ENCODE measurements at regions not wholly inside any gene's neighbourhood (a gene's known extent, or its start where the extent isn't known, plus 50 kb on each side); places are given as distances from the start of the nearest gene placed in this dataset.

- TF ChIP-seq, protein P1, sequence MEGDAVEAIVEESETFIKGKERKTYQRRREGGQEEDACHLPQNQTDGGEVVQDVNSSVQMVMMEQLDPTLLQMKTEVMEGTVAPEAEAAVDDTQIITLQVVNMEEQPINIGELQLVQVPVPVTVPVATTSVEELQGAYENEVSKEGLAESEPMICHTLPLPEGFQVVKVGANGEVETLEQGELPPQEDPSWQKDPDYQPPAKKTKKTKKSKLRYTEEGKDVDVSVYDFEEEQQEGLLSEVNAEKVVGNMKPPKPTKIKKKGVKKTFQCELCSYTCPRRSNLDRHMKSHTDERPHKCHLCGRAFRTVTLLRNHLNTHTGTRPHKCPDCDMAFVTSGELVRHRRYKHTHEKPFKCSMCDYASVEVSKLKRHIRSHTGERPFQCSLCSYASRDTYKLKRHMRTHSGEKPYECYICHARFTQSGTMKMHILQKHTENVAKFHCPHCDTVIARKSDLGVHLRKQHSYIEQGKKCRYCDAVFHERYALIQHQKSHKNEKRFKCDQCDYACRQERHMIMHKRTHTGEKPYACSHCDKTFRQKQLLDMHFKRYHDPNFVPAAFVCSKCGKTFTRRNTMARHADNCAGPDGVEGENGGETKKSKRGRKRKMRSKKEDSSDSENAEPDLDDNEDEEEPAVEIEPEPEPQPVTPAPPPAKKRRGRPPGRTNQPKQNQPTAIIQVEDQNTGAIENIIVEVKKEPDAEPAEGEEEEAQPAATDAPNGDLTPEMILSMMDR (IDR thresholded peaks at IDR 0.05): no peak
- no peak for TF ChIP-seq ZFX (IDR thresholded peaks at IDR 0.05; ENCODE audit: borderline replicate concordance)
- no peak overlapping the region for H3K27ac ChIP-seq
These were observed 230.7 kb downstream of the TFAP2C start for GRCh38 chr20:56859801-56860261.

DNA sequence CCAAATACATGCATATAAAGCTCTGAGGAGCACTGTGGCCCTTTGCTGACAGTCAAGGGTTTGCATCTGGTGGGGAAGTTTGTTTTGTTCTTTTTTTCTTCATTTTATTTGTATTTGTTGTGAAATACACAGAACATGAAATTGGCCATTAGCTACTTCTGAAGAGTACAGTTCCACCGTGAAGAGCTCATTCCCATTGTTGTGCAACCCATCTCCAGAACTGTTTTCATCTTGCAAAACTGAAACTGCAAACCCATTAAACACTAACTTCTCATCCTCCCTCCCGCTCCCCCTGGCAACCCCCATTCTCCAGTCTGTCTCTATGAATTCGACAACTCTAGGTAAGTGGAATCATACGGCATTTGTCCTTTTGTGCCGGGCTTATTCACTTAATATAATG is 231.3 kb downstream of the TFAP2C start:
- no peak for TF ChIP-seq ZFX (IDR thresholded peaks at IDR 0.05; ENCODE audit: borderline replicate concordance)
- TF ChIP-seq, protein P1 (IDR thresholded peaks at IDR 0.05): no peak

DNA sequence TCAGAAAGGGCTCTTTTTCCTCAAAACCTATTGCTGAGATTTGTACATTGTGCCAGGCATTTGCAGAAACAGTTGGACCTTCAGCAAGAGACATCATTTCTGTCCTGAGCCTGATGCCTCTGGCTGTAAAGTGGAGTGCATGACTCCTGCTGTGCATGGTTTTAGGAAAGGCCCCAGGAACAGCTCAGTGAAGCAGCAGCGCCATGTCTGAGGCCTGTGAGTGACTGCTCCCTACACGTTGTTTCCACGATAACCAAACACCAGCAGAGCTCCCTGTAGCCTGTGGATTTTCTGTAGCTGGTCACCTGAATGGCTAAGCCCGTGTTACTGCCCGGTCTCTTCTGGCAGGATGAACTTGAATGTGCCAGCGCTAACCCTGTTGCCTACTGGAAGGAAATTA is 232.5 kb downstream of the TFAP2C start:
- H3K27ac ChIP-seq: no peak overlapping the region
- TF ChIP-seq, protein P1 (IDR thresholded peaks at IDR 0.05): no peak
- no peak for TF ChIP-seq ZFX (IDR thresholded peaks at IDR 0.05; ENCODE audit: borderline replicate concordance)

More for the DNA sequence above, 231.3 kb downstream of the TFAP2C start:
- H3K27ac ChIP-seq: no peak overlapping the region

DNA sequence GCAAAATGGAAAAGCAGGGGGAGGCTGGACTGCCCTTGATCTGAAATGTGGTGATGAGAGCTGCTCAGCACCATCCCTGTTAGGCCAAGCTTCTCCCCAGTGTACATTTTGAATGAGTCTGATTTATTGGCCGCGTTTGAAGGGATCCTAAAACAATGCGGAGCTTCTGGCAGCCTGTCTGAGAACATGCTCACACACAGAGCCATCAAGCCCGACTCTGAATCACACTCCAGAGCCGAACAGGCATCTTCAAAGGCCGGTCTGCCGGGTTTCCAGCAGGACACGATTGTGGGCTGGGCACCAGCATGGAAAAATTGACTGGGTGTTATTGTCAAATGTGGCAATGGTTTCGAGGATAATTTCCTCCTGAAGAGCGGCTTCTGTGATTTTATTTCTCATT is 235.9 kb downstream of the TFAP2C start:
- TF ChIP-seq, protein P1 (IDR thresholded peaks at IDR 0.05): no peak
- no peak for TF ChIP-seq ZFX (IDR thresholded peaks at IDR 0.05; ENCODE audit: borderline replicate concordance)
- H3K27ac ChIP-seq: no peak overlapping the region

- H3K27ac ChIP-seq: no peak overlapping the region
- TF ChIP-seq, protein P1 (IDR thresholded peaks at IDR 0.05): no peak
- no peak for TF ChIP-seq ZFX (IDR thresholded peaks at IDR 0.05; ENCODE audit: borderline replicate concordance)
These were observed 238.0 kb downstream of the TFAP2C start for GRCh38 chr20:56867128-56867527.

GRCh38 chr20:56868746-56869145 is 239.6 kb downstream of the TFAP2C start:
- TF ChIP-seq, protein P1 (IDR thresholded peaks at IDR 0.05): no peak
- no peak for TF ChIP-seq ZFX (IDR thresholded peaks at IDR 0.05; ENCODE audit: borderline replicate concordance)
- H3K27ac ChIP-seq: no peak overlapping the region

- TF ChIP-seq, protein P1 (IDR thresholded peaks at IDR 0.05): no peak
- TF ChIP-seq ZFX (IDR thresholded peaks at IDR 0.05; ENCODE audit: borderline replicate concordance): no peak
- no peak overlapping the region for H3K27ac ChIP-seq
These were observed 241.2 kb downstream of the TFAP2C start for GRCh38 chr20:56870271-56870670.

Measured in 22Rv1 (cell line).